Lung (tissue), 11 donors: ENCODE measurements at regions not wholly inside any gene's neighbourhood (a gene's known extent, or its start where the extent isn't known, plus 50 kb on each side); places are given as distances from the start of the nearest gene placed in this dataset.

Experiments used
- ATAC-seq: fragments of 200-7000 bp; cut with Tn5 transposase; one replicate; pipeline ENCODE4 v1.9.1; 2020; ENCODE audit warnings: moderate number of reproducible peaks; ENCODE audit not compliant: insufficient read depth, low FRiP score
- DNase-seq, 3 donors: peaks; one replicate each; pipeline ENCODE4 v3.0.0-alpha.2; 2013 to 2017
- H3K27ac ChIP-seq, 2 donors: one replicate each; pipeline ENCODE4 v1.5.1; 2013; ENCODE audit warnings: mild to moderate bottlenecking in 2 of 2, moderate library complexity in 2 of 2, control low read depth in 1 of 2, inconsistent platforms in 1 of 2, low read depth in 1 of 2, low read length in 1 of 2
- H3K27me3 ChIP-seq, 3 donors: one replicate each; pipeline ENCODE4 v1.5.1; 2013; ENCODE audit warnings: low read length in 2 of 3; ENCODE audit not compliant: control insufficient read depth in 3 of 3, insufficient read depth in 3 of 3
- H3K36me3 ChIP-seq, 4 donors: one replicate each; pipeline ENCODE4 v1.5.1; 2013; ENCODE audit warnings: low read length in 4 of 4, mild to moderate bottlenecking in 1 of 4, moderate library complexity in 1 of 4; ENCODE audit not compliant: control insufficient read depth in 4 of 4, insufficient read depth in 4 of 4
- H3K4me1 ChIP-seq, 5 donors: one replicate each; pipeline ENCODE4 v1.5.1; 2013; ENCODE audit warnings: low read length in 5 of 5, mild to moderate bottlenecking in 2 of 5, moderate library complexity in 1 of 5; ENCODE audit not compliant: control insufficient read depth in 5 of 5, insufficient read depth in 5 of 5
- H3K4me3 ChIP-seq: one replicate; pipeline ENCODE4 v1.5.1; 2013; ENCODE audit warnings: mild to moderate bottlenecking, control low read depth, moderate library complexity
- H3K9ac ChIP-seq, 2 donors: one replicate each; pipeline ENCODE4 v1.5.1; 2013; ENCODE audit warnings: low read length in 2 of 2, control low read depth in 1 of 2; ENCODE audit not compliant: insufficient read depth in 1 of 2
- H3K9me3 ChIP-seq, 4 donors: one replicate each; pipeline ENCODE4 v1.5.1; 2013; ENCODE audit warnings: low read length in 3 of 4, mild to moderate bottlenecking in 1 of 4, moderate library complexity in 1 of 4; ENCODE audit not compliant: control insufficient read depth in 4 of 4, insufficient read depth in 3 of 4
- WGBS, 2 donors: extraction: QIAGEN DNeasy Blood & Tissue Kit; methylation state at CpG; one replicate each; pipeline ENCODE4 v1.1.7; 2013; 5-methylcytosine and 5-hydroxymethylcytosine counted together
- TF ChIP-seq, protein P1 (sequence below): IDR thresholded peaks from 2 replicates; pipeline ENCODE4 v1.5.1; 2012; ENCODE audit warnings: mild to moderate bottlenecking; ENCODE audit errors: control extremely low read depth, extremely low read depth
- donor health status: control.
- donor health status: control.
- donor health status: Bipolar disorder and iron deficiency.
- donor health status: healthy.
- donor health status: DM: yes; HTN: yes; CAD: no.

GRCh38 chr3:78293284-78293683 lies 1253.4 kb downstream of the ROBO2 start:
- DNase-seq (no peak), ATAC-seq (no peak)
- H3K27me3 ChIP-seq, result no peaks in the 10 kb centered on the region
- 76 to 79% methylated on average over 3 of the region's 3 CpGs for WGBS, 2 donors
- peaks cover 0 to 4% (median 0%) of the 10 kb centered on the region in 4 donors for H3K9me3 ChIP-seq
- no peaks in the 10 kb centered on the region for H3K36me3 ChIP-seq
- no peaks in the 10 kb centered on the region for H3K4me1 ChIP-seq
- no peak overlapping the region for H3K9ac ChIP-seq
- TF ChIP-seq, protein P1, sequence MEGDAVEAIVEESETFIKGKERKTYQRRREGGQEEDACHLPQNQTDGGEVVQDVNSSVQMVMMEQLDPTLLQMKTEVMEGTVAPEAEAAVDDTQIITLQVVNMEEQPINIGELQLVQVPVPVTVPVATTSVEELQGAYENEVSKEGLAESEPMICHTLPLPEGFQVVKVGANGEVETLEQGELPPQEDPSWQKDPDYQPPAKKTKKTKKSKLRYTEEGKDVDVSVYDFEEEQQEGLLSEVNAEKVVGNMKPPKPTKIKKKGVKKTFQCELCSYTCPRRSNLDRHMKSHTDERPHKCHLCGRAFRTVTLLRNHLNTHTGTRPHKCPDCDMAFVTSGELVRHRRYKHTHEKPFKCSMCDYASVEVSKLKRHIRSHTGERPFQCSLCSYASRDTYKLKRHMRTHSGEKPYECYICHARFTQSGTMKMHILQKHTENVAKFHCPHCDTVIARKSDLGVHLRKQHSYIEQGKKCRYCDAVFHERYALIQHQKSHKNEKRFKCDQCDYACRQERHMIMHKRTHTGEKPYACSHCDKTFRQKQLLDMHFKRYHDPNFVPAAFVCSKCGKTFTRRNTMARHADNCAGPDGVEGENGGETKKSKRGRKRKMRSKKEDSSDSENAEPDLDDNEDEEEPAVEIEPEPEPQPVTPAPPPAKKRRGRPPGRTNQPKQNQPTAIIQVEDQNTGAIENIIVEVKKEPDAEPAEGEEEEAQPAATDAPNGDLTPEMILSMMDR, result no peak
- H3K27ac ChIP-seq, result no peak overlapping the region
- H3K4me3 ChIP-seq, result no peak overlapping the region

DNA sequence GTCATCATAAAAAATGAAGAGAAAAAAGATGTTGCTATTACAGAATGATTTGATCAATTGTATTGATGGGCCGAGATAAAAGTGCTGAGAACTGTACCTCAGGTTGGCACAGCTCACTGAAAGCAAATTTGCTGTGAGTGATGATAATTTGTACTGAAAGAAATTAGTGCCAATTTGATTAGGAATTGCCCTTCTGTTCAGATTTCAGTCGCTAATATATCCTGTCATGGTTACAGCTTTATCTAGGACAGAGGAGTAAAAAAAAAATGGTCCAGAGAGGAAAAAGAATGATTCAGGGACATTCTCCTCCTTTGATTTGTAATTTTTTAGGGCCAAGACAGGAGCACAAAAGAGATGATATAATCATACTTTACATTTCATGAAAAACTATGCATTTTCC lies 1264.2 kb downstream of the ROBO2 start:
- no peak for DNase-seq
- peaks cover 0 to 4% (median 0%) of the 10 kb centered on the region in 5 donors for H3K4me1 ChIP-seq
- no peak overlapping the region for H3K9ac ChIP-seq
- H3K36me3 ChIP-seq, result no peaks in the 10 kb centered on the region
- H3K4me3 ChIP-seq, result no peak overlapping the region
- WGBS, 2 donors, result 86 to 89% methylated on average over 2 of the region's 2 CpGs
- TF ChIP-seq, protein P1, result no peak
- no peak for ATAC-seq
- no peaks in the 10 kb centered on the region for H3K27me3 ChIP-seq
- no peak overlapping the region for H3K27ac ChIP-seq
- H3K9me3 ChIP-seq, result peaks cover 0 to 7% (median 3%) of the 10 kb centered on the region in 4 donors

- H3K27ac ChIP-seq, result no peak overlapping the region
- no peaks in the 10 kb centered on the region for H3K36me3 ChIP-seq
- H3K9ac ChIP-seq, result no peak overlapping the region
- peaks cover 0 to 2% (median 0%) of the 10 kb centered on the region in 4 donors for H3K9me3 ChIP-seq
- no peaks in the 10 kb centered on the region for H3K4me1 ChIP-seq
- TF ChIP-seq, protein P1, result no peak
- H3K4me3 ChIP-seq, result no peak overlapping the region
- DNase-seq, result no peak
- 90% methylated on average over 2 of the region's 2 CpGs for WGBS, 2 donors
- no peak for ATAC-seq
- no peaks in the 10 kb centered on the region for H3K27me3 ChIP-seq
These were observed 1273.0 kb downstream of the ROBO2 start for GRCh38 chr3:78312851-78313250.

GRCh38 chr3:78313332-78313731 lies 1273.4 kb downstream of the ROBO2 start:
- TF ChIP-seq, protein P1, result no peak
- 82 to 85% methylated on average over 1 of the region's 1 CpG for WGBS, 2 donors

More at GRCh38 chr3:78313332-78313731, 1273.4 kb downstream of the ROBO2 start:
- H3K27ac ChIP-seq, result no peak overlapping the region
- ATAC-seq (no peak), DNase-seq (no peak)
- no peaks in the 10 kb centered on the region for H3K4me1 ChIP-seq
- H3K27me3 ChIP-seq, result no peaks in the 10 kb centered on the region
- H3K9ac ChIP-seq, result no peak overlapping the region
- peaks cover 0 to 2% (median 0%) of the 10 kb centered on the region in 4 donors for H3K9me3 ChIP-seq
- no peak overlapping the region for H3K4me3 ChIP-seq
- no peaks in the 10 kb centered on the region for H3K36me3 ChIP-seq
